HepG2 (cell line): ENCODE measurements at regions not wholly inside any gene's neighbourhood (a gene's known extent, or its start where the extent isn't known, plus 50 kb on each side); places are given as distances from the start of the nearest gene placed in this dataset.

Experiments
- ATAC-seq: fragments of 200-7000 bp; cut with Tn5 transposase; 3 replicates; pipeline ENCODE4 v1.9.1; 2020; ENCODE audit warnings: mild to moderate bottlenecking, moderate library complexity
- BruUV-seq: library from RNA; stranded (reverse); fragments of 400-500 nt; replicated peaks from 2 replicates; lab custom pipeline; 2021; lab: Mats Ljungman, UMichigan
- CTCF ChIA-PET: fragments of 300-600 bp; formaldehyde crosslinking; extraction: SDS; loops from one replicate; lab custom pipeline; 2021; ENCODE audit warnings: low total read pairs, inconsistent platforms, low intra/inter-chr PET ratio; lab: Yijun Ruan, JAX
- POLR2A ChIA-PET: fragments of 350-600 bp; sonication (Branson Sonifier 250); formaldehyde crosslinking; loops from one replicate; lab custom pipeline; 2020; ENCODE audit warnings: antibody characterized with exemption, inconsistent platforms; lab: Yijun Ruan, JAX
- DNase-seq: peaks from one replicate; pipeline ENCODE4 v3.0.0-alpha.2; 2015; ENCODE audit warnings: low spot score
- FAIRE-seq: peaks from 3 replicates; lab custom pipeline; 2011; peaks lifted over from hg19 to GRCh38; lab: Jason Lieb, UNC
- H2AFZ ChIP-seq: one replicate; pipeline ENCODE4 v1.6.1; 2011; ENCODE audit warnings: low read length, inconsistent platforms
- H3K27ac ChIP-seq: fragments of 300-600 bp; 3 replicates; pipeline ENCODE4 v1.8.0; 2011; ENCODE audit warnings: mixed run types, mild to moderate bottlenecking, mixed read lengths, low read length, inconsistent platforms; ENCODE audit not compliant: insufficient read depth; ENCODE audit errors: extremely low read length
- H3K27me3 ChIP-seq, 2 experiments: fragments of 200-600 bp in 1 of 2; 2 replicates in 1 of 2; 3 replicates in 1 of 2; pipeline versions ENCODE4 v1.6.0 to v1.8.0; 2011; ENCODE audit warnings: low read length in 2 of 2, mild to moderate bottlenecking in 2 of 2, moderate library complexity in 2 of 2, inconsistent platforms in 1 of 2; ENCODE audit not compliant: insufficient read depth in 2 of 2, control insufficient read depth in 1 of 2
- H3K36me3 ChIP-seq, 2 experiments: fragments of 200-600 bp in 1 of 2; replicated peaks in 1 of 2; 2 replicates in 1 of 2; 3 replicates in 1 of 2; pipeline versions ENCODE4 v1.5.1 to v1.8.0; 2011; ENCODE audit warnings: low read length in 2 of 2, inconsistent platforms in 1 of 2; ENCODE audit not compliant: insufficient read depth in 2 of 2, control insufficient read depth in 1 of 2
- H3K4me1 ChIP-seq: 2 replicates; pipeline ENCODE4 v1.5.1; 2012; ENCODE audit warnings: low read length, inconsistent platforms; ENCODE audit not compliant: insufficient read depth
- H3K4me2 ChIP-seq: 2 replicates; pipeline ENCODE4 v1.6.0; 2011; ENCODE audit warnings: low read depth, low read length, inconsistent platforms
- H3K4me3 ChIP-seq, 3 experiments: fragments of 200-600 bp in 1 of 3; sonication (generic), shearing (Covaris generic) in 1 of 3; replicated peaks in 1 of 3; 2 replicates each; pipeline ENCODE4 v1.5.1; 2011 to 2016; ENCODE audit warnings: low read length in 3 of 3, inconsistent platforms in 2 of 3, low read depth in 2 of 3, mild to moderate bottlenecking in 2 of 3, control low read depth in 1 of 3, mixed read lengths in 1 of 3; ENCODE audit not compliant: insufficient read depth in 1 of 3
- H3K79me2 ChIP-seq: one replicate; pipeline ENCODE4 v1.6.1; 2011; ENCODE audit warnings: low read length, inconsistent platforms; ENCODE audit not compliant: insufficient read depth
- H3K9ac ChIP-seq: 2 replicates; pipeline ENCODE4 v1.6.0; 2011; ENCODE audit warnings: mild to moderate bottlenecking, low read depth, low read length, inconsistent platforms; ENCODE audit not compliant: insufficient read depth
- H3K9me3 ChIP-seq: 2 replicates; pipeline ENCODE4 v1.5.1; 2012; ENCODE audit warnings: mild to moderate bottlenecking, low read length
- H4K20me1 ChIP-seq: 2 replicates; pipeline ENCODE4 v1.6.0; 2011; ENCODE audit warnings: inconsistent platforms, mild to moderate bottlenecking, low read length, moderate library complexity; ENCODE audit not compliant: insufficient read depth
- FOSL1 ChIP-seq: sonication (generic); formaldehyde crosslinking; IDR thresholded peaks from 2 replicates; pipeline ENCODE4 v1.9.0; 2021; ENCODE audit warnings: missing genetic modification reagents, borderline replicate concordance
- ISX ChIP-seq: sonication (generic); formaldehyde crosslinking; conservative IDR thresholded peaks from 2 replicates; pipeline ENCODE4 v1.5.0; 2020; ENCODE audit warnings: missing genetic modification reagents
- MXD1 ChIP-seq: sonication (generic); formaldehyde crosslinking; IDR thresholded peaks from 2 replicates; pipeline ENCODE4 v1.4.0; 2020; ENCODE audit warnings: mild to moderate bottlenecking, missing genetic modification reagents
- NAIF1 ChIP-seq: sonication (generic); formaldehyde crosslinking; IDR thresholded peaks from 2 replicates; pipeline ENCODE4 v1.5.0; 2020; ENCODE audit warnings: mild to moderate bottlenecking, missing genetic modification reagents, borderline replicate concordance
- POLR2A ChIP-seq, 2 experiments: IDR thresholded peaks; 2 replicates each; pipeline ENCODE4 v1.6.1; 2011; ENCODE audit warnings: low read depth in 2 of 2, low read length in 2 of 2, mild to moderate bottlenecking in 1 of 2, moderate library complexity in 1 of 2; ENCODE audit not compliant: insufficient read depth in 1 of 2
- RFX5 ChIP-seq: IDR thresholded peaks from 2 replicates; pipeline ENCODE4 v1.6.1; 2011; ENCODE audit warnings: low read depth, low read length, improper control_type of control experiment
- SMAD9 ChIP-seq: sonication (generic); formaldehyde crosslinking; IDR thresholded peaks from 2 replicates; pipeline ENCODE4 v1.5.1; 2020; ENCODE audit warnings: mild to moderate bottlenecking, missing genetic modification reagents
- SRSF4 ChIP-seq: fragments of 200-400 bp; formaldehyde crosslinking; IDR thresholded peaks from one replicate; pipeline ENCODE4 v1.6.1; 2018; ENCODE audit warnings: mild to moderate bottlenecking, low read depth, low read length, moderate library complexity; ENCODE audit not compliant: poor library complexity, severe bottlenecking
- U2AF1 ChIP-seq: fragments of 200-400 bp; formaldehyde crosslinking; optimal IDR thresholded peaks from 2 replicates; pipeline ENCODE3; 2017; ENCODE audit warnings: mild to moderate bottlenecking, low read depth, low read length
- ZNF235 ChIP-seq: sonication (generic); formaldehyde crosslinking; IDR thresholded peaks from 2 replicates; pipeline ENCODE4 v1.8.1; 2023; ENCODE audit warnings: mild to moderate bottlenecking, missing genetic modification reagents, borderline replicate concordance
- ZNF337 ChIP-seq: sonication (generic); formaldehyde crosslinking; IDR thresholded peaks from 2 replicates; pipeline ENCODE4 v1.5.1; 2020; ENCODE audit warnings: missing genetic modification reagents, low read depth, mild to moderate bottlenecking, borderline replicate concordance
- ZNF597 ChIP-seq: sonication (generic); formaldehyde crosslinking; IDR thresholded peaks from 2 replicates; pipeline ENCODE4 v1.5.0; 2020; ENCODE audit warnings: missing genetic modification reagents
- WGBS: methylation state at CpG from one replicate; pipeline ENCODE4 v1.1.6; 2017; ENCODE audit warnings: low lambda C conversion rate; 5-methylcytosine and 5-hydroxymethylcytosine counted together
- in situ Hi-C: cut with HindIII; loops from 2 replicates; pipeline ENCODE4 v1.10.0; 2017; ENCODE audit warnings: low pct_unique_long_range_greater_than_20kb; ENCODE audit not compliant: extremely low pct_ligation_motif_present
- intact Hi-C: fragments of 100-400 bp; cut with micrococcal nuclease; formaldehyde crosslinking; loops from one replicate; pipeline ENCODE4 v1.10.0; 2022; ENCODE audit not compliant: unreplicated experiment
- TF ChIP-seq, protein P1 (sequence below): fragments of 450-650 bp; IDR thresholded peaks from 2 replicates; pipeline ENCODE4 v1.6.1; 2017
- TF ChIP-seq, protein P2 (sequence below): sonication (generic); formaldehyde crosslinking; IDR thresholded peaks from 2 replicates; pipeline ENCODE4 v1.5.0; 2020; ENCODE audit warnings: mild to moderate bottlenecking, missing genetic modification reagents, moderate library complexity

GRCh38 chr5:98403131-98403530 lies 370.3 kb upstream of the RGMB start:
- Histone ChIP-seq H4K20me1 (no peaks in the 10 kb centered on the region), H3K4me3 (no peak overlapping the region), H3K9ac (no peak overlapping the region), H3K36me3 (no peaks in the 10 kb centered on the region), H2AFZ (no peak overlapping the region), H3K4me1 (no peaks in the 10 kb centered on the region), H3K4me2 (no peak overlapping the region), H3K27me3 (no peaks in the 10 kb centered on the region), H3K79me2 (no peaks in the 10 kb centered on the region), H3K9me3 (no peaks in the 10 kb centered on the region), H3K27ac (no peak overlapping the region)
- BruUV-seq, result no TSS peak
- ChIA-PET POLR2A (no interaction called here), CTCF (no interaction called here)
- no peak for ATAC-seq
- intact Hi-C loops, result no loop called here
- in situ Hi-C loops, result no loop called here
- FAIRE-seq, result no peak
- DNase-seq, result no peak
- 0% methylated on average over 1 of the region's 1 CpG for WGBS
- no peak for TF ChIP-seq U2AF1
- no peak for TF ChIP-seq ZNF337 (CRISPR knock-in tag)
- TF ChIP-seq, protein P1, sequence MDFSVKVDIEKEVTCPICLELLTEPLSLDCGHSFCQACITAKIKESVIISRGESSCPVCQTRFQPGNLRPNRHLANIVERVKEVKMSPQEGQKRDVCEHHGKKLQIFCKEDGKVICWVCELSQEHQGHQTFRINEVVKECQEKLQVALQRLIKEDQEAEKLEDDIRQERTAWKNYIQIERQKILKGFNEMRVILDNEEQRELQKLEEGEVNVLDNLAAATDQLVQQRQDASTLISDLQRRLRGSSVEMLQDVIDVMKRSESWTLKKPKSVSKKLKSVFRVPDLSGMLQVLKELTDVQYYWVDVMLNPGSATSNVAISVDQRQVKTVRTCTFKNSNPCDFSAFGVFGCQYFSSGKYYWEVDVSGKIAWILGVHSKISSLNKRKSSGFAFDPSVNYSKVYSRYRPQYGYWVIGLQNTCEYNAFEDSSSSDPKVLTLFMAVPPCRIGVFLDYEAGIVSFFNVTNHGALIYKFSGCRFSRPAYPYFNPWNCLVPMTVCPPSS, result no peak
- TF ChIP-seq ZNF235 (CRISPR knock-in tag), result no peak
- no peak for TF ChIP-seq MXD1 (CRISPR knock-in tag)
- TF ChIP-seq ISX (CRISPR knock-in tag), result no peak
- no peak for TF ChIP-seq SMAD9 (CRISPR knock-in tag)
- no peak for TF ChIP-seq NAIF1 (CRISPR knock-in tag)
- no peak for TF ChIP-seq POLR2A (IDR thresholded peaks at IDR 0.05; ENCODE audit: insufficient read depth in 1 of 2, low read depth in 2 of 2, low read length in 2 of 2)
- TF ChIP-seq ZNF597 (CRISPR knock-in tag), result no peak
- TF ChIP-seq, protein P2, sequence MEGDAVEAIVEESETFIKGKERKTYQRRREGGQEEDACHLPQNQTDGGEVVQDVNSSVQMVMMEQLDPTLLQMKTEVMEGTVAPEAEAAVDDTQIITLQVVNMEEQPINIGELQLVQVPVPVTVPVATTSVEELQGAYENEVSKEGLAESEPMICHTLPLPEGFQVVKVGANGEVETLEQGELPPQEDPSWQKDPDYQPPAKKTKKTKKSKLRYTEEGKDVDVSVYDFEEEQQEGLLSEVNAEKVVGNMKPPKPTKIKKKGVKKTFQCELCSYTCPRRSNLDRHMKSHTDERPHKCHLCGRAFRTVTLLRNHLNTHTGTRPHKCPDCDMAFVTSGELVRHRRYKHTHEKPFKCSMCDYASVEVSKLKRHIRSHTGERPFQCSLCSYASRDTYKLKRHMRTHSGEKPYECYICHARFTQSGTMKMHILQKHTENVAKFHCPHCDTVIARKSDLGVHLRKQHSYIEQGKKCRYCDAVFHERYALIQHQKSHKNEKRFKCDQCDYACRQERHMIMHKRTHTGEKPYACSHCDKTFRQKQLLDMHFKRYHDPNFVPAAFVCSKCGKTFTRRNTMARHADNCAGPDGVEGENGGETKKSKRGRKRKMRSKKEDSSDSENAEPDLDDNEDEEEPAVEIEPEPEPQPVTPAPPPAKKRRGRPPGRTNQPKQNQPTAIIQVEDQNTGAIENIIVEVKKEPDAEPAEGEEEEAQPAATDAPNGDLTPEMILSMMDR, result no peak
- TF ChIP-seq FOSL1 (CRISPR knock-in tag), result no peak
- no peak for TF ChIP-seq SRSF4
- TF ChIP-seq RFX5, result no peak
